Progenitor cell of endocrine pancreas (in vitro differentiated cells): ENCODE measurements at regions not wholly inside any gene's neighbourhood (a gene's known extent, or its start where the extent isn't known, plus 50 kb on each side); places are given as distances from the start of the nearest gene placed in this dataset.

Source experiments
- DNase-seq: peaks from one replicate; pipeline ENCODE4 v3.0.0; 2021; ENCODE audit warnings: low spot score; ENCODE audit not compliant: unreplicated experiment
- H3K27ac Mint-ChIP-seq: 2 replicates; pipeline ENCODE4 v1.8.0; 2021; ENCODE audit warnings: mild to moderate bottlenecking, moderate library complexity, mixed read lengths
- H3K27me3 Mint-ChIP-seq: 2 replicates; pipeline ENCODE4 v1.8.0; 2021; ENCODE audit warnings: mixed read lengths
- H3K36me3 Mint-ChIP-seq: 2 replicates; pipeline ENCODE4 v1.8.0; 2022; ENCODE audit warnings: mixed read lengths; ENCODE audit not compliant: insufficient read depth
- H3K4me1 Mint-ChIP-seq: 2 replicates; pipeline ENCODE4 v1.8.0; 2021; ENCODE audit warnings: low read depth, mixed read lengths
- H3K4me3 Mint-ChIP-seq: 2 replicates; pipeline ENCODE4 v1.8.0; 2021; ENCODE audit warnings: low read depth, mild to moderate bottlenecking, moderate library complexity, mixed read lengths
- H3K9me3 Mint-ChIP-seq: 2 replicates; pipeline ENCODE4 v1.8.0; 2021; ENCODE audit warnings: low read depth, mixed read lengths
- TF ChIP-seq, protein P1 (sequence below): fragments of 200-600 bp; sonication (generic); IDR thresholded peaks from one replicate; pipeline ENCODE4 v1.5.0; 2021; ENCODE audit warnings: antibody characterized with exemption, mild to moderate bottlenecking; ENCODE audit not compliant: unreplicated experiment

DNA sequence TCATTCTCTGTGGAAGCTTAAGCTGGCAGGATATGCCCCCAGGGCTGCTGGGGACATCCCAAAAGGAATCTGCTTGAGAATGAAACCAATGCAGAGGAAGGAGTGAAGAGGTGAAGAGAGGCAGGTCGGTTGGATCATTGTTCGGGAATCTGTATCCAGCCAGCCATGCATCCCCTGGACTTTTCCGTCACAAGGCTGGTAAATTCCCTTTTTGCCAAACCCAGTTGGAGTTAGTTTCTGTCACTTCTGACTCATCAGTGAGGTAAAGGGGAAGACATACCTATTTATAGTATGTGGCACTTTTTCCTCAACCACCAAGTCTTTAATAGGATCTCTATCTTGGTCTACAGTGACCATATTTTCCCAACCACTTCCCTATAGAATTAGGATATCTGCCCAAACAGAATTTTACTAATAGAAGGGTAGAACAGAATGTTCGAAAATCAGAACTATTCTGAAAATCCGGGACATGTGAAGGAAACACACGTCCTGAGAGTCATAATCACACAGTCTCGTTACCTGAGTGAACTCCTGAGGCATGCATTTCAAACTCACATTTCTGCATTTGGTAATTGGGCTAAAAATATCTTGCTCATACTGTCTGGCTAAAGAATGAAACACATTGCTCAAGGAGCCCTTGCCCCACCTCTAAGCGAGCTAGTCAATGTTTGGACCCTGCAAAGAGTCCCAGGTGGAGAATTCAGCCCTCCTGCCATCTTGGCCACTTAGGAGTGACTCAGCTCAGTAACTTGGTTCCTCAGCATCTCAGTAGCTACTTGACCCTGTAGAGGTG lies 289.7 kb upstream of the ADAMTS9 start:
- DNase-seq = no peak
- H3K27ac Mint-ChIP-seq = no peak overlapping the region
- H3K9me3 Mint-ChIP-seq = no peaks in the 10 kb centered on the region
- no peaks in the 10 kb centered on the region for H3K36me3 Mint-ChIP-seq
- H3K4me1 Mint-ChIP-seq = no peaks in the 10 kb centered on the region
- H3K27me3 Mint-ChIP-seq = peaks cover 6% of the 10 kb centered on the region
- no peak overlapping the region for H3K4me3 Mint-ChIP-seq
- TF ChIP-seq, protein P1, sequence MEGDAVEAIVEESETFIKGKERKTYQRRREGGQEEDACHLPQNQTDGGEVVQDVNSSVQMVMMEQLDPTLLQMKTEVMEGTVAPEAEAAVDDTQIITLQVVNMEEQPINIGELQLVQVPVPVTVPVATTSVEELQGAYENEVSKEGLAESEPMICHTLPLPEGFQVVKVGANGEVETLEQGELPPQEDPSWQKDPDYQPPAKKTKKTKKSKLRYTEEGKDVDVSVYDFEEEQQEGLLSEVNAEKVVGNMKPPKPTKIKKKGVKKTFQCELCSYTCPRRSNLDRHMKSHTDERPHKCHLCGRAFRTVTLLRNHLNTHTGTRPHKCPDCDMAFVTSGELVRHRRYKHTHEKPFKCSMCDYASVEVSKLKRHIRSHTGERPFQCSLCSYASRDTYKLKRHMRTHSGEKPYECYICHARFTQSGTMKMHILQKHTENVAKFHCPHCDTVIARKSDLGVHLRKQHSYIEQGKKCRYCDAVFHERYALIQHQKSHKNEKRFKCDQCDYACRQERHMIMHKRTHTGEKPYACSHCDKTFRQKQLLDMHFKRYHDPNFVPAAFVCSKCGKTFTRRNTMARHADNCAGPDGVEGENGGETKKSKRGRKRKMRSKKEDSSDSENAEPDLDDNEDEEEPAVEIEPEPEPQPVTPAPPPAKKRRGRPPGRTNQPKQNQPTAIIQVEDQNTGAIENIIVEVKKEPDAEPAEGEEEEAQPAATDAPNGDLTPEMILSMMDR = no peak

DNA sequence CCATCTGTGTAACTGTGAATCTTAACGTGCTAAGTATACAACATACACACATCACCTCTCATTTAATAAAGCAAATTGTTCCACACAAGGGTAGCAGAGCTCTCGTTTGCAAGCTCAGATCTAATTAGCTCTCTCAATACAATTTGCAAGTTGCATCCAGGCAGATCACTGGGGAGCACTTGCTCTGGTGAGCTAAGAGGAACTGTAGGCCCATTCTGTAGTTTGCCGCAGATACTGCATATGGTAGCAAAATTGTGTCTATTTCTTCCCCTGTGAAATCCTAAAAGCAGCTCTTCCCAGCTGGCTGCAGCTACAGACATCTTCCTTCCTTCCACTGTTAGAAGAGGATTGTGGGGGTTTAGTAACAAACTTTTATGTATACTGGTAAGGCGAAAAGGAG lies 288.7 kb upstream of the ADAMTS9 start:
- Mint-ChIP-seq H3K27me3 (peaks cover 6% of the 10 kb centered on the region), H3K27ac (no peak overlapping the region), H3K9me3 (no peaks in the 10 kb centered on the region), H3K36me3 (no peaks in the 10 kb centered on the region), H3K4me3 (no peak overlapping the region), H3K4me1 (no peaks in the 10 kb centered on the region)
- TF ChIP-seq, protein P1 = no peak
- no peak for DNase-seq

DNA sequence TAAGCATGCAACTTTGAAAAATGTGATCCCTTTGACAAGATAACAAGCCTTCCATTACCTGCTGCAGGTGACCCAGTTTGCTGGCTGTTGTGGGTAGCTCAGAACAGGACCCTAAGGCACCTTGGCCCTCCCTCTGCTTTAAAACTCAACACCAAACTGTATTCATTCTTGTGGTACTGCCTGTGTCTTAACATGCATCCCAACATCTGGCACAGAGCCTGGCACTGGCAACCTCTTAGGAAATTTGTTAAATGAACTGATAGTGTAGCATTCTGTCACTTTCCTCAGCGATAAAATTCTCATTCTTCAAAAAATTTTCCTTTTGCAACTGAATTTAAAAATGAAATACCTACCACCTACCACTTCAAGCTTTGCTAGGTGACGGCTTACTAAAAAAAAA lies 287.3 kb upstream of the ADAMTS9 start:
- TF ChIP-seq, protein P1 = no peak
- no peak overlapping the region for H3K27ac Mint-ChIP-seq
- H3K36me3 Mint-ChIP-seq = no peaks in the 10 kb centered on the region
- DNase-seq = no peak
- no peak overlapping the region for H3K4me3 Mint-ChIP-seq
- H3K9me3 Mint-ChIP-seq = no peaks in the 10 kb centered on the region
- peaks cover 6% of the 10 kb centered on the region for H3K27me3 Mint-ChIP-seq
- H3K4me1 Mint-ChIP-seq = peaks cover 2% of the 10 kb centered on the region

DNA sequence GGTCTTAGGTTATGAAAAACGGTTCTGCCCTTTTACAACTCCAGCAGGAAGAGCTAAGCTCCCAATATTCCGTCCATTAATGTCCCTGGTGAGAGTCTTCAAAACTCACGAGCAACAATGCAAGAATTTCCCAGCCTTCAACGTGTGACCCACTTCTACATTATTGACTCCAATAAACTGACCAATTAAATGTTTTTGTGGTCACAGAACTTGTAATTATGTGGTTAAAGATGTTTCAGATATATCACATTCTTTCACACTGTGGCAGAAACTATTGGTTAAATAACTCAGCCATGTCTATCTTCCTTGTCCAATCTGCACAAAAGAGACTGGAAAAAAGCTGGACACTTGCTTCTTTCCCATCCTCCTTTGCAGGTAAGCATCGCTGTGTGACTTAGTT lies 286.6 kb upstream of the ADAMTS9 start:
- no peak overlapping the region for H3K4me3 Mint-ChIP-seq
- no peaks in the 10 kb centered on the region for H3K9me3 Mint-ChIP-seq

DNA sequence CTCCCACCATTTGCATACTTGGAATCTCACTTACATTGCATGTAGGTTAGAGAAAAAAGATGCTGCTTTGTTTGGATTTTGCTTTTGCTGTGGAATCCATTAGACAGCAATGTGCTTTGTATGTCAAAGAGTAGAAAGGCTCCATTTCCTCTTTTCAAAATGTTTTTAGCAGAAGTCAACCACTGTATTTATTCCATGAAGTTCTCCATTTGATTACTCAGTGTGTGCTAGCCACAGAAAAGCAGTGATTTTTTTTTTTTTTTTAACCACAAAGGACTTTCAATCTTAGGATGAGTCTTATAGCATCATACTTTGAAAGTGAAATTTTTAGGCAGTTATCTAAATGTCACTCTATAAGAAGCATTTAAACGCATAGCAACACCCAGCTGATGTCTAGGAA lies 285.0 kb upstream of the ADAMTS9 start:
- TF ChIP-seq, protein P1 = no peak
- Mint-ChIP-seq H3K4me1 (peaks cover 2% of the 10 kb centered on the region), H3K27me3 (peaks cover 6% of the 10 kb centered on the region), H3K27ac (no peak overlapping the region), H3K4me3 (no peak overlapping the region), H3K36me3 (peaks cover 3% of the 10 kb centered on the region), H3K9me3 (peaks cover 5% of the 10 kb centered on the region)
- no peak for DNase-seq

More for the DNA sequence above, 286.6 kb upstream of the ADAMTS9 start:
- Mint-ChIP-seq H3K4me1 (peaks cover 2% of the 10 kb centered on the region), H3K27me3 (peaks cover 6% of the 10 kb centered on the region), H3K36me3 (no peaks in the 10 kb centered on the region), H3K27ac (no peak overlapping the region)
- DNase-seq = no peak
- TF ChIP-seq, protein P1 = no peak
